ENCODE measurements at regions not wholly inside any gene's neighbourhood (a gene's known extent, or its start where the extent isn't known, plus 50 kb on each side); places are given as distances from the start of the nearest gene placed in this dataset.

DNA sequence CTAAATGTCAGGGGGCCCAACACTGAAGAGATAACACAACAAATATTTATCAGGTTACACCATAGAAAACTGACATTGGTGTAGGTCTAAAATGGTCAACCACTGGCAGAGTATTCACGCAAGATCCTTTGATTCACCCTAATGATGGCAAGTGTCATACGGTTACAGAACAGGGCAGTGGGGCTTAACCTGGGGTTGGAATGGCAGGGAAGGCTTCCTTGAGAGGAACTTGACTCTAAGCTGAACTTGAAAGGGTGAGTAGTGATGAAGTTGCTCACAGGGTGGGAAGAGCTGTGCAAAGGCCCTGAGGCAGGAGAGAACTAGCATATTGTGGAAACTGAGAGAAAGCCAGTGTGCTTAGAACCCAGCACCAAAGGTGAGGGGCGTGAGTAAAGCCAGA lies 97.1 kb upstream of the MVB12B start (continued):
- no peak for TF ChIP-seq CTCF (IDR thresholded peaks at IDR 0.05; ENCODE audit: control extremely low read depth in 1 of 3, insufficient read depth in 1 of 3, low read depth in 1 of 3, low read length in 3 of 3)
- no peak for TF ChIP-seq RBBP5 (IDR thresholded peaks at IDR 0.05; ENCODE audit: borderline replicate concordance, low read depth, low read length)
- TF ChIP-seq SP4 (IDR thresholded peaks at IDR 0.05; ENCODE audit: low read length) = no peak
- TF ChIP-seq SP2 (IDR thresholded peaks at IDR 0.05; ENCODE audit: low read length) = no peak
- TF ChIP-seq SUZ12 (IDR thresholded peaks at IDR 0.05; ENCODE audit: low read length) = no peak
- TF ChIP-seq CHD2 (IDR thresholded peaks at IDR 0.05; ENCODE audit: low read length) = no peak
